GM20000 (cell line): ENCODE measurements at regions not wholly inside any gene's neighbourhood (a gene's known extent, or its start where the extent isn't known, plus 50 kb on each side); places are given as distances from the start of the nearest gene placed in this dataset.

Experiments
- DNase-seq: peaks from one replicate; pipeline ENCODE4 v3.0.0; 2012; ENCODE audit warnings: low spot score
- CTCF ChIP-seq: IDR thresholded peaks from 2 replicates; pipeline ENCODE4 v1.5.1; 2012; ENCODE audit warnings: mild to moderate bottlenecking, control low read depth; ENCODE audit errors: extremely low read depth, missing control alignments

- DNase-seq, result no peak
- no peak for TF ChIP-seq CTCF
These were observed 173.1 kb downstream of the ASB1 start for GRCh38 chr2:238599549-238600505.

GRCh38 chr2:238600506-238601432 lies 174.0 kb downstream of the ASB1 start:
- DNase-seq, result no peak
- no peak for TF ChIP-seq CTCF

GRCh38 chr2:238601433-238602222 lies 174.9 kb downstream of the ASB1 start:
- no peak for TF ChIP-seq CTCF

GRCh38 chr2:238602223-238602960 lies 175.7 kb downstream of the ASB1 start:
- TF ChIP-seq CTCF, result no peak
- no peak for DNase-seq

More at GRCh38 chr2:238601433-238602222, 174.9 kb downstream of the ASB1 start:
- DNase-seq, result no peak

GRCh38 chr2:238603596-238603995 lies 176.9 kb downstream of the ASB1 start:
- DNase-seq, result no peak
- TF ChIP-seq CTCF, result no peak

- no peak for DNase-seq
- TF ChIP-seq CTCF, result no peak
These were observed 179.6 kb downstream of the ASB1 start for GRCh38 chr2:238606311-238606710.
